ENCODE measurements at regions not wholly inside any gene's neighbourhood (a gene's known extent, or its start where the extent isn't known, plus 50 kb on each side); places are given as distances from the start of the nearest gene placed in this dataset.

DNA sequence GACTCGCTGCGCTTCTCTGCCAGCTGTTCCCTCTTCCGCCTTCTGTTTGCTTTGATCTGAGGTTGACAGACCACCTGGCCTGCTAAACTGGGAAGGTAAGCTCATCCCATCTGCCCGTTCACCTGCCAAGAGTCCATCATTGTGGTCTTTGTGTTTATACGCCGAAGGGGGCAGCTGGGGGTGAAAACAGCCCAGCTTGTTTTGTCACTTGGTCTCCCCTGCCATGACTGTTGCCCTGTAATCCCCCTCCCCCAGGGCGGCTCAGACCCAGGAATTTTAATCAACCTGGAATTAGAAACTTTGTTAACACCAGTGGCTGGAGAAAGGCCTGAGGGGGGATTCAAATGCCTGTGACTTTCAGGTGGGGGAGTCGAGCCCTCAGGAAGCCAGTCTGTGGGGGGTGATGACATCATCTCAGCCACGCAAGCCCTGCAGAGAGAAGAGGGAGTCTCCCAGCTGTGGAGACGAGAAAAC lies 333.3 kb downstream of the BCOR start:
- Histone ChIP-seq H2AFZ (ENCODE audit: low read depth, low read length) (no peak overlapping the region), H3K4me3 (no peak overlapping the region), H3K36me3 (ENCODE audit: control insufficient read depth, insufficient read depth, low read length) (no peaks in the 10 kb centered on the region), H3K9me1 (ENCODE audit: control insufficient read depth, insufficient read depth, low read length) (no peaks in the 10 kb centered on the region), H3K4me1 (replicated peaks in 1 of 2; ENCODE audit: control insufficient read depth in 2 of 2, insufficient read depth in 2 of 2, low read length in 2 of 2) (no peaks in the 10 kb centered on the region; a peak in 3 of 5 replicates), H3K27ac (ENCODE audit: extremely low read depth, low read depth, low read length) (no peak overlapping the region), H3K9ac (ENCODE audit: insufficient read depth in 1 of 2, low read depth in 2 of 2, low read length in 2 of 2) (no peak overlapping the region), H4K20me1 (replicated peaks; ENCODE audit: control insufficient read depth, insufficient read depth, low read length) (no peaks in the 10 kb centered on the region), H3K79me2 (ENCODE audit: control insufficient read depth, insufficient read depth, low read length) (no peaks in the 10 kb centered on the region), H3K9me3 (replicated peaks; ENCODE audit: control insufficient read depth, insufficient read depth, low read depth, low read length) (no peaks in the 10 kb centered on the region), H3K4me2 (ENCODE audit: insufficient read depth, low read length) (no peak overlapping the region), H3K27me3 (ENCODE audit: control insufficient read depth in 2 of 2, insufficient read depth in 2 of 2, low read length in 2 of 2) (no peaks in the 10 kb centered on the region)
- ChIA-PET POLR2A (interaction anchor here (0.6 to 1.0 kb wide), 2 partner anchors 117 to 516 kb away, joined by 3 to 4 read pairs; no protein-coding TSS in a partner anchor), CTCF (ENCODE audit: low intra/inter-chr PET ratio) (no interaction called here)
- in situ Hi-C loops (cut with MboI): no loop called here
- FAIRE-seq: no peak
- no peak for DNase-seq (ENCODE audit: extremely low read depth in 1 of 4, low spot score in 3 of 4)
- intact Hi-C loops (cut with micrococcal nuclease): no loop called here
- no TSS peak for BruUV-seq (replicated peaks)
- no peak for ATAC-seq
- 30% methylated on average over 9 of the region's 10 CpGs for WGBS (ENCODE audit: insufficient coverage, low coverage, missing lambda C conversion rate)
- no peak for TF ChIP-seq NFIC (IDR thresholded peaks at IDR 0.05)
- TF ChIP-seq JUND (IDR thresholded peaks at IDR 0.05; ENCODE audit: borderline replicate concordance, low read depth, low read length): peak; percentile 34; the same call in 1 of the 2 replicates
- no peak for TF ChIP-seq JUND (tag; IDR thresholded peaks at IDR 0.05; ENCODE audit: borderline replicate concordance, low read depth, low read length)
- TF ChIP-seq, protein P1, sequence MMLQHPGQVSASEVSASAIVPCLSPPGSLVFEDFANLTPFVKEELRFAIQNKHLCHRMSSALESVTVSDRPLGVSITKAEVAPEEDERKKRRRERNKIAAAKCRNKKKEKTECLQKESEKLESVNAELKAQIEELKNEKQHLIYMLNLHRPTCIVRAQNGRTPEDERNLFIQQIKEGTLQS (IDR thresholded peaks at IDR 0.05): peak; percentile 81
- TF ChIP-seq, protein P1 (CRISPR knock-in tag; conservative IDR thresholded peaks at IDR 0.05): no peak
- peak; percentile 56; the same call in 1 of the 2 replicates for TF ChIP-seq ATF7 (IDR thresholded peaks at IDR 0.05)
